Gastroesophageal sphincter (tissue), 3 donors: ENCODE measurements at regions not wholly inside any gene's neighbourhood (a gene's known extent, or its start where the extent isn't known, plus 50 kb on each side); places are given as distances from the start of the nearest gene placed in this dataset.

Experiments
- CTCF ChIP-seq, 4 experiments: fragments of 200-600 bp in 2 of 4; fragments of 450-650 bp in 2 of 4; sonication (generic) in 1 of 4; IDR thresholded peaks; one replicate each; pipeline ENCODE4 v1.5.1; 2017 to 2019; ENCODE audit warnings: antibody characterized with exemption in 4 of 4, mild to moderate bottlenecking in 2 of 4, moderate library complexity in 2 of 4
- POLR2A ChIP-seq, 2 donors: fragments of 450-650 bp; IDR thresholded peaks; one replicate each; pipeline ENCODE4 v1.6.1; 2017; ENCODE audit warnings: antibody characterized with exemption in 2 of 2, mild to moderate bottlenecking in 2 of 2, moderate library complexity in 1 of 2
- POLR2AphosphoS5 ChIP-seq: sonication (generic); formaldehyde crosslinking; IDR thresholded peaks from one replicate; pipeline ENCODE4 v1.6.1; 2017; ENCODE audit warnings: antibody characterized with exemption

GRCh38 chr9:107744873-107745272, 255.3 kb upstream of the KLF4 start:
- TF ChIP-seq CTCF (IDR thresholded peaks at IDR 0.05) (no peak), POLR2A (IDR thresholded peaks at IDR 0.05) (no peak), POLR2AphosphoS5 (no peak)
